GM20000 (cell line): ENCODE measurements at regions not wholly inside any gene's neighbourhood (a gene's known extent, or its start where the extent isn't known, plus 50 kb on each side); places are given as distances from the start of the nearest gene placed in this dataset.
A peak's percentile ranks its signal among the peaks of the same experiment; 100 is the strongest.

Experiments
- DNase-seq: peaks from one replicate; pipeline ENCODE4 v3.0.0; 2012; ENCODE audit warnings: low spot score
- CTCF ChIP-seq: IDR thresholded peaks from 2 replicates; pipeline ENCODE4 v1.5.1; 2012; ENCODE audit warnings: mild to moderate bottlenecking, control low read depth; ENCODE audit errors: extremely low read depth, missing control alignments

GRCh38 chr12:97132270-97132669, 225.2 kb downstream of the NEDD1 start:
- DNase-seq: no peak
- TF ChIP-seq CTCF: no peak

GRCh38 chr12:97134495-97134894, 227.4 kb downstream of the NEDD1 start:
- no peak for TF ChIP-seq CTCF
- DNase-seq: no peak

- DNase-seq: no peak
- TF ChIP-seq CTCF: no peak
Observed at GRCh38 chr12:97140355-97140754, 233.3 kb downstream of the NEDD1 start.

GRCh38 chr12:97142737-97143410, 235.8 kb downstream of the NEDD1 start:
- no peak for TF ChIP-seq CTCF
- DNase-seq: no peak

- peak; percentile 66 for DNase-seq
- TF ChIP-seq CTCF: peak; percentile 91
Observed at GRCh38 chr12:97148941-97149559, 242.0 kb downstream of the NEDD1 start.

GRCh38 chr12:97151481-97151880, 244.4 kb downstream of the NEDD1 start:
- no peak for DNase-seq
- TF ChIP-seq CTCF: no peak

- no peak for TF ChIP-seq CTCF
- DNase-seq: no peak
Observed at GRCh38 chr12:97159377-97159776, 252.3 kb downstream of the NEDD1 start.
